DOHH2 (cell line): ENCODE measurements at regions not wholly inside any gene's neighbourhood (a gene's known extent, or its start where the extent isn't known, plus 50 kb on each side); places are given as distances from the start of the nearest gene placed in this dataset.

Experiments used
- H3F3A ChIP-seq: fragments of 200-600 bp; sonication (generic), shearing (Covaris generic); 2 replicates; pipeline ENCODE4 v1.6.0; 2016; ENCODE audit warnings: antibody characterized with exemption, mild to moderate bottlenecking; ENCODE audit not compliant: control insufficient read depth, insufficient read depth
- H3K27ac ChIP-seq: fragments of 200-600 bp; sonication (generic); 2 replicates; pipeline ENCODE4 v1.5.1; 2014; ENCODE audit warnings: low read depth, mild to moderate bottlenecking, low read length, moderate library complexity
- H3K27me3 ChIP-seq: fragments of 200-600 bp; sonication (generic); 2 replicates; pipeline ENCODE4 v1.6.1; 2014; ENCODE audit warnings: mild to moderate bottlenecking, low read length, mixed read lengths; ENCODE audit not compliant: control insufficient read depth
- H3K36me3 ChIP-seq: fragments of 200-600 bp; sonication (generic); 2 replicates; pipeline ENCODE4 v1.6.1; 2014; ENCODE audit warnings: mild to moderate bottlenecking, low read length, moderate library complexity, mixed read lengths; ENCODE audit not compliant: control insufficient read depth
- H3K4me1 ChIP-seq: fragments of 200-600 bp; sonication (generic); 2 replicates; pipeline ENCODE4 v1.6.1; 2014; ENCODE audit warnings: mild to moderate bottlenecking, low read length, mixed read lengths; ENCODE audit not compliant: control insufficient read depth
- H3K4me2 ChIP-seq: fragments of 200-600 bp; sonication (generic); 2 replicates; pipeline ENCODE4 v1.6.0; 2014; ENCODE audit warnings: mild to moderate bottlenecking, low read length, moderate library complexity
- H3K4me3 ChIP-seq: fragments of 200-600 bp; sonication (generic); 2 replicates; pipeline ENCODE4 v1.5.1; 2014; ENCODE audit warnings: mild to moderate bottlenecking, low read length, mixed read lengths
- H3K79me2 ChIP-seq: fragments of 200-600 bp; sonication (generic); 2 replicates; pipeline ENCODE4 v1.6.1; 2014; ENCODE audit warnings: mild to moderate bottlenecking, low read length, mixed read lengths; ENCODE audit not compliant: control insufficient read depth
- H3K9me2 ChIP-seq: fragments of 200-600 bp; sonication (generic); replicated peaks from 2 replicates; pipeline ENCODE4 v1.6.1; 2014; ENCODE audit warnings: mild to moderate bottlenecking, low read length, mixed read lengths; ENCODE audit not compliant: control insufficient read depth
- H3K9me3 ChIP-seq: fragments of 200-600 bp; sonication (generic); 2 replicates; pipeline ENCODE4 v1.6.1; 2014; ENCODE audit warnings: antibody characterized with exemption, low read length, mixed read lengths; ENCODE audit not compliant: control insufficient read depth, insufficient read depth
- H4K20me1 ChIP-seq: fragments of 200-600 bp; sonication (generic); 2 replicates; pipeline ENCODE4 v1.6.0; 2014; ENCODE audit warnings: low read depth, mild to moderate bottlenecking, antibody characterized with exemption, low read length, moderate library complexity; ENCODE audit not compliant: control insufficient read depth, insufficient read depth
- CTCF ChIP-seq: fragments of 200-600 bp; sonication (generic); IDR thresholded peaks from one replicate; pipeline ENCODE4 v1.5.1; 2014; ENCODE audit warnings: antibody characterized with exemption, mild to moderate bottlenecking, low read depth, low read length; ENCODE audit not compliant: poor library complexity, severe bottlenecking
- EZH2phosphoT487 ChIP-seq: fragments of 200-600 bp; sonication (generic); IDR thresholded peaks from 2 replicates; pipeline ENCODE4 v1.6.1; 2017; ENCODE audit warnings: borderline replicate concordance, mild to moderate bottlenecking, antibody characterized with exemption, low read length, moderate library complexity, mixed read lengths

- Histone ChIP-seq H4K20me1 (no peaks in the 10 kb centered on the region), H3K36me3 (no peaks in the 10 kb centered on the region), H3F3A (no peaks in the 10 kb centered on the region), H3K9me2 (no peaks in the 10 kb centered on the region), H3K27ac (no peak overlapping the region), H3K4me1 (no peaks in the 10 kb centered on the region), H3K4me2 (no peak overlapping the region), H3K79me2 (no peaks in the 10 kb centered on the region), H3K27me3 (peaks cover 13% of the 10 kb centered on the region), H3K9me3 (no peaks in the 10 kb centered on the region), H3K4me3 (no peak overlapping the region)
- TF ChIP-seq CTCF, result no peak
- no peak for TF ChIP-seq EZH2phosphoT487
Observed at GRCh38 chr4:10169839-10170387, 53.3 kb upstream of the WDR1 start.

GRCh38 chr4:10168151-10168550 lies 51.6 kb upstream of the WDR1 start:
- Histone ChIP-seq H3K4me3 (no peak overlapping the region), H3K9me2 (no peaks in the 10 kb centered on the region), H3K9me3 (no peaks in the 10 kb centered on the region), H4K20me1 (no peaks in the 10 kb centered on the region), H3K36me3 (no peaks in the 10 kb centered on the region), H3K79me2 (no peaks in the 10 kb centered on the region), H3K4me1 (no peaks in the 10 kb centered on the region), H3K4me2 (no peak overlapping the region), H3K27ac (no peak overlapping the region), H3F3A (no peaks in the 10 kb centered on the region), H3K27me3 (peaks cover 13% of the 10 kb centered on the region)
- no peak for TF ChIP-seq EZH2phosphoT487

GRCh38 chr4:10167201-10167600 lies 50.6 kb upstream of the WDR1 start:
- no peaks in the 10 kb centered on the region for H3K79me2 ChIP-seq
- H3K4me2 ChIP-seq, result no peak overlapping the region
- TF ChIP-seq EZH2phosphoT487 (no peak), CTCF (no peak)
- H3K9me2 ChIP-seq, result no peaks in the 10 kb centered on the region
- no peaks in the 10 kb centered on the region for H3K36me3 ChIP-seq
- no peaks in the 10 kb centered on the region for H3K4me1 ChIP-seq
- H3K9me3 ChIP-seq, result no peaks in the 10 kb centered on the region
- peaks cover 17% of the 10 kb centered on the region for H3K27me3 ChIP-seq
- H3K4me3 ChIP-seq, result no peak overlapping the region
- no peaks in the 10 kb centered on the region for H4K20me1 ChIP-seq
- no peaks in the 10 kb centered on the region for H3F3A ChIP-seq
- no peak overlapping the region for H3K27ac ChIP-seq
